HG03575 (cell line): ENCODE measurements at regions not wholly inside any gene's neighbourhood (a gene's known extent, or its start where the extent isn't known, plus 50 kb on each side); places are given as distances from the start of the nearest gene placed in this dataset.
"Not testable (repeated sequence)": the region's sequence is repeated elsewhere in the genome, so short reads cannot be mapped to it uniquely, and the experiment has no call there.

ENCODE experiments used
- ATAC-seq: cut with Tn5 transposase; IDR thresholded peaks from one replicate; pipeline ENCODE4 v1.9.1; 2021; ENCODE audit not compliant: unreplicated experiment, insufficient number of reproducible peaks, low FRiP score; ENCODE audit errors: extremely low read depth

DNA sequence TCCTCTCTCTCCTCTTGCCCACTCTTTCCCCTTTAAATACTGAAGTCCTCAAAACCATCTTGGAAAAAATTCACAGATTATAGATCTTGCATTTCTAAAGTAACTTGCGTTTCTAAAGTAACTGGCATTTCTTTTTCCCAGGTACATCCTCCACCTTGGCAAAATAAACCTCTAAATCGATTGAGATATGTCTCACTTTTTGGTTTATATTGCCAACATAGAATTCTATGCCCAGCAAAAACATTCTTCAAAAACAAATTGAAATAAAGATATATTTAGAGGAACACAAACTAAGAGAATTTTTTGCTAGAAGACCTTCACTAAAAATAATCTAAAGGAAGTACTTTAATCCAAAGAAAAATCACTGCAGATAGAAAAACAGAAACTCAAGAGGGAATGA is 122.5 kb upstream of the RBMS1 start:
- ATAC-seq: no peak

- no peak for ATAC-seq
These were observed 128.1 kb upstream of the RBMS1 start for GRCh38 chr2:160621748-160622147.

DNA sequence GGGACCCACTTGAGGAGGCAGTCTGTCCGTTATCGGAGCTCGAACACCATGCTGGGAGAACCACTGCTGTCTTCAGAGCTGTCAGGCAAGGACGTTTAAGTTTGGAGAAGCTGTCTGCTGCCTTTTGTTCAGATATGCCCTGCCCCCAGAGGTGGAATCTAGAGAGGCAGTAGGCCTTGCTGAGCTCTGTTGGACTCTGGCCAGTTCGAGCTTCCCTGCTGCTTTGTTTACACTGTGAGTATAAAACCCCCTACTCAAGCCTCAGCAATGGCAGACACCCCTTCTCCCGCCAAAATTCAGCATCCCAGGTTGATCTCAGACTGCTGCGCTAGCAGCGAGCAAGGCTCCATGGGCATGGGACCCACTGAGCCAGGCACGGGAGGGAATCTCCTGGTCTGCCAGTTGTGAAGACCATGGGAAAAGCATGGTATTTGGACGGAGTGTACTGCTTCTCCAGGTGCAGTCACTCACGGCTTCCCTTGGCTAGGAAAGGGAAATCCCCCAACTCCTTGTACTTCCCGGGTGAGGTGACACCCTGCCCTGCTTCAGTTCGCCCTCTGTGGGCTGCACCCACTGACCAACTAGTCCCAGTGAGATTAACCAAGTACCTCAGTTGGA is 134.5 kb upstream of the RBMS1 start:
- ATAC-seq: not testable (repeated sequence)

DNA sequence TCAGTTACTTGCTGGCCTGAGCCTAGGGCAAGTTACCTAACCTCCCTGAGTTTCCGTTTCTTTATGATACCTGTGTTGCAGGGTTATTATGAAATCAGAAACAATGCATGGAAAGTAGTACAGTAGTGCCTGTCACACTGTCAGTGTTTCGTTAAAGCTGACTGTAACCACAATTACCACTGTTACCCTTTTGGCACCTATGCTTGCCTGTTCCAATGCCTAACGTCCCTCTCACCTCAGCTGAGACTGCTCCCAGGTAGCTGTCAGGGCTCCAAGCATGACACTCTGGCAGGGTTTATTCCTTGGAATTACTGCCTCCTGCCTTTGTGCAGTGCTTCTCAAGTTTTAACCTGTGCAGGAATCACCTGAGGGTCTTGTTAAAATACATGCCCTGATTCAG is 135.2 kb upstream of the RBMS1 start:
- ATAC-seq: no peak

DNA sequence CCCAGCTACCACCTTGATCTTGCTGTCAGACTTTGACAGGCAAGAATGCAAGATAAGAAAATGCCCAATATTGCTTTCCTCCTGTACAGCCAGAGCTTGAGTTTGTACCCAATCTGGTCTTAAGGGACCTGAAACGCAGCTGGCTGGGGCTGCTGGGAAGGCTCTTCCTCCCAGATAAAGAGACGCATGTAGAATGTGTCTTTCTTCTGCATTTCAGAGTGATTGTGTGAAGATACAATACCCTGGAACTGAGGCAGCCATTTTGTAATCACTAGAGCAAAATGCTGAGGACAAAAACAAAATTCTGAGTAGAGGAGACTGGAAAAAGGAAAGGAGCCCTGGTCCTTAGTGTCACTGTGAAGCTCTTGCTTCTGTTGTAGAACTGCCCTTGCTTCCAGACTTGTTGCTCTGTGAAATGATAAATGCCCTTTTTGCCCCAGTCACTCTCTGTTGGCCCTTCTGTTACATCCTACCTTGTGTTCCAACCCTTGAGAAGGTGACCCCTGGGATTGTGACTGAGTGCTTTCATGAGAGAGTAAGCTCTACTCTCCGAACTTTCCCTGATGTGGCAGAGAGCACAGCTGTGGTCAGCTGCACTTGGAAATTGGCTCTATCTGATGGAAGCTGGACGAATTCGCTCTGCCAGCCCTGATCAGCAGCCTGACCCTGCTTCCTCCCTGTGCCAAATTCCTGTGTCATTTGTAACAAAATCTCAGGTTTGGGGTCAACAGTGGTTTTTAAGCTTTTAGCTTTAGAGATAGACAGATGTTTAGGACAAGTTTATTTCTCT is 137.4 kb upstream of the RBMS1 start:
- ATAC-seq: no peak

GRCh38 chr2:160632084-160632975 is 138.7 kb upstream of the RBMS1 start:
- ATAC-seq: no peak

DNA sequence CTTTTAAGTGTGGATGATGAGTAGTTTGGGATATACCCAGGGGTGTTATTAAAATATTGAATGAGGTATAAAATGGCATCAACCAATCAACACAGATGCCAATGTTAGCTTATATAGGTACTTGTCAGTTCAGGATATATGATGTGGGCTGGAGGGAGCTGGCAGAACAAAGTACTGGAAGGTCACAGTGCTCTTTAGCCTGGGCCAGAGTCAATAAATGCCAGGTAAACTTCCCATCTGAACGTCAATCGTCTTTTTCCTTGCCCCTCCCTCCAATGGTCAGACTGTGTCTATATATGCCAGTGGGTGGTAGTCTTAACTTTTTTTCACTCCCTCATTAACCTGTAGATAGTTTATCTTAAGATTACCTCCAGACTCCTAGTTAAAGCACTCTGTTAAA is 140.8 kb upstream of the RBMS1 start:
- ATAC-seq: no peak

DNA sequence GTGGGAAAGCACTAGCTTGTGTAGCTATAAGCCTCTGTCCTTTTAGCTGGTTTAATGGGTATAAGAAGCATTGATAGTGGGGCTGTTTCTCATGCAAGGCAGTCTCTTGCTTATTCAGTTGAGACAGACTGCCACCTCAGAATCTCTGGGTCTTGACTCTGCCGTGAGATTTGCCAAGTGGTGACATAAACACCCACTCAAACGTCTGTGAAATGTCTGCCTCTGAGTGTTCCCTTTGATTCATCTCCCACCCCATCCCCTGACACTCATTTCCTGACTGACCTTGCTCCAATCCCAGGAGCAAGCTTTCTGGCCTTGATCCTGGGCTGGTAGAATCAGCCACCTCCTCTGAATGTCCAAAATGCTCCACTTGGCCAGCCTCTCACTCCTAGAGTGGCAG is 141.9 kb upstream of the RBMS1 start:
- ATAC-seq: no peak

DNA sequence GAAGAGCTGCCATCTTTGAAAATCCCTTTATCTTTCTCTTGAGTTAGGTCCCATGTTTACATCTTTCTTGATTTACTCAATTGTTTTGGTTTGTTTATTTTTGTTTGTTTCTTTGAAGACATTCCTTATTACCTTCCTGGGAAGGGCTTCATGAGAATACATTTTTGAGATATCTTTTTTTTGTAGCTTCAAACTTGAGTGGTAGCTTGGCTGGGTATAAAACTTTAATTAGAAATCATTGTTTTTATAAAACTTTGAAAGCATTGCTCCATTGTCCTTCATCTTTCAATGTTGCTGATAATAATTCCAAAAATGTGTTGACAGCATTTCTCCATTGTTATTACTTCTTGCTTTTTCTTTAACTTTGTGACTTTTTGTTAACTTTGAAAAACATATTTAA is 145.9 kb upstream of the RBMS1 start:
- no peak for ATAC-seq

- no peak for ATAC-seq
These were observed 153.3 kb upstream of the RBMS1 start for GRCh38 chr2:160646684-160647444.

DNA sequence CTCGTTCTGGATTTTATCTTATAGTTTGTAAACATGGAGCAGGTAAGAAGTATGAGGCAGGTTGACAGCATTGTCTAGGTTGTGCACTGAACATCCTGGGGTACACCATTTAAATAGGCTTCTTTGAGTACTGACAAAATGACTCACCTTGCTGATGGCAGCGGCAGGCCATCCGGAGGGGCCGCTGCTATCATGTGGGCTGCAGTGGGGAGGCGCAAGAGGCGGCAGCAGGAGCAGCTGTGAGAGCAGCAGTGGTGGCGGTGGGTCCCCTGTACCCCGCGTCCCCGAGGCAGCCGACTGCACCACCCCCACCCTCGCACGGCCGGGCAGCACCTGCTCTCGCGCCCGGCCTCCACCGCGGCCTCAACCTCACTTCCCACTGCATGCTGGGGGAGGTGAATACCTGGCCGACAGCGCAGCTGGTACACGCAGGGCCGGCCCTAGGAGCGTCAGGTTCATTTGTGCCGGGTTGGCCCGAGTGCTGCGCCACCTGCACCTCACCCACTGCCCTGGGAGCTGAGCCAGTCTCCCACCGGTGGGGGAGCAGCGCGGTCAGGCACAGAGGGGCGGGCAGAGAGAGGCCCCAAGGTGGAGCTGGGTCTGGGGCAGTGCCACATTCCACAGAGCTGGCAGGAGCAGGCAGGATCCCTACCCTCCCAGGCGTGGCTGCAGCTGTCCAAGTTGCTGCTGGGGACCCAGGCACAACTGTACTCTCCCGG is 154.5 kb upstream of the RBMS1 start:
- no peak for ATAC-seq

DNA sequence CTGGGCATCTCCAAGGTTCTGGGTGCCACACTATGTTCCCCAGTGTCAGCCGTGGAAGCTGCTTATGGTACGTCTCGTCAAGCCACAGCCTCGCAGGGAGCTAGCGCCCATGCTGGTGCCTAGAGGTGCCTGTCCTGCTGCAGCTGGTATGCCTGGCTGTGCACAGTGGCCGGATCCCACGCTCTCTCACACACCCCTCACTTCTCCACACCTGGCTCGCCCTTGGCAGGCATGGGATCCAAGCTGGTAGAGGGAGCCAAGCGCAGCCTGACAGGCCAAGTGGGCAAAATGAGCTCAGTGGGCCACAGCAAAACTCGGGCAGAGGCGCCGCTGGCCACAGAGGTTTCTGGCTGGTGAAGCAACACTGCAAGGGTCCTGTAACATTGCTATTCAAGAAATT is 156.1 kb upstream of the RBMS1 start:
- ATAC-seq: no peak

DNA sequence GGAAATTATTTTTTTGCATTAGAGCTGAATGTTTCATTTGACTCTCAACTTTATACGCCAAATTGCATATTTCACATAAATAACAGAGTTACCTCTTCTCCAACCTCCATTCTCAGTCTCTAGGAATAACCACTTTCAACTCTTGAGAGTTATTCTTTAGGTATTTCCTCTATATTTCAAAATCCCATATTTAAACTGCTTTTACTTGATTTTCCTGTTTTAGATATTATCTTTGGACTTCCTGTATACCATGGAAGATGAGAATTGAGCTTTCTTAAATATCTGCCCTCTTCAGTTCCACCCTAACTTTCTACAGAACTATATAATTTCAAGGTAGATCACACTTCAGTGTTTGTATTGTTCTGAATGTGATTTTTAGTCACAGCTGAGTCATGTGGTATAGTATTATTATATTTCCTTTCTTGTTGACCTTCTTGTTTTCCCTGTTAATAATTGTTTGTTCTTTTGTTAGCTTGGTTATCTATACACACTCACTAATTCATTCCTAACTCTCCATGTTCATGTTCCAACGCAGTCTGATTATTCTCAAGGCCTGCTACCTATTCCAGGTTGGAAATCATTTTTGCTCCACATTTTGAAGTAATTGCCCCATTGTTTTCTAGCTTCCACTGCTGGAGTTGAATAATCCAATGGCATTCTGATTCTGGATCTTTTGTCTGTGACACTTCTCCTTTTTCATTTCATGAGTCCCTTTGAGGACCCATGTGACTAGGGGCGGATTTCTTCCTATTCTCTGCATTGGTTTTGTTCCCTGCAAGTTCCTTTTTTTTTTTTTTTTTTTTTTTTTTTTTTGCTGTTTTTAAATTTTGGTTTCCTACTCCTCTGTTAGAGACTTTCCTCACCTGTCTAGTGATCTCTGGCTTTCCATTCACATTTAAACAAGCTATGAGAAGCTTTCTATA is 156.8 kb upstream of the RBMS1 start:
- no peak for ATAC-seq

DNA sequence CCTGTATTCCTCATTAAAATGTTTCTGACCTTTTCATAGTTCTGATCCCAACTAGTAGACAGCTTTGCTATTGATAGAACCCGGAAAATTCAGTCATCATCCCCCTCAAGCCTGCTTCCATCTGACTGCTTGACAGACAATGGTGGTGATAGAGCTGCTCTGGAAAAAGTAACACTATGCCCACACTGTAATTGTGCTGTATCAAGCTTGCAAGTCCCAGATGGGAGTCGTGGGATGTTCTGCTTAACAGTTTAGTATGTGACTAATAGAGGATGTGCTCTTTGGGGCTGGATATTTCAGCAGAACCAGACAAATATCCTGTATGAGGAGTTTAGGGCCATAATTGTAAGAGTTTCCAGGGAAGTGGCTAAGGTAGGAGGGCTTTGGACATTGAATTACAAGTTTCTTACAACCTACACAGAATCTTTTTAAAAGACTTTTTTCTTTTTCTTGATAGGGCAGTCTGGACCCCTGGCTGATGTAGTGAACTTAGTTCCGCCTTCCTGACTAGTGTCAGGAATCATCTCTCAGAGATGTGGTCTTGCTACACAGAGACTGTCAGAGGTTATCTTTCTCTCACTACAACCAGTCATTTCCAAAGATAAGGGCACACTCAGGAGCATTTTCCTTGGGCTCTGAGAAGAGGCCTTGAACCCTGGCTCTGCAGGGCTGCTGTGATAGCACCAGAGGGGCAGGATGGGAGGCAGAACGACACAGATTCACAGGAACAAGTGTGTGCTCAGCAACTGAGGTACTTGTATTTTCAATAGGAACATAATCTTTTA is 158.0 kb upstream of the RBMS1 start:
- ATAC-seq: no peak

DNA sequence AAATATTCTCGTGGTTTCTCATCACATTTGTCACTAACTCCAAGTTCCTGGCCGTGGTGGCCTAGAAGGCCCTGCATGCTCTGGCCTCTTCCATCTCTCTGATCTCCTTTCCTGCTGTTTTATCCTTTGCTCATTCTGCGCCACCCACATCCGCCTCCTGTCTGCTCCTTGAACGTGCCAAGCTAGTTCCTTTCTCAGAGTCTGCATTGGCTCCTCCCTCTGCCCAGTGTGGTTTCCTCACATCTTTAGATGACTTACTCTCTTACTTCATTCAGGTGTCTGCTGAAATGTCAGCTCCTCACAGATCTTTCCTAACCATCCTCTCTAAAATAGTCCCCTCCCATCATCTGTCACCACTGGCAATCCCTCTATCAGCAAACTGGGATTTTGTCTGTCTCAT is 158.6 kb upstream of the RBMS1 start:
- no peak for ATAC-seq

GRCh38 chr2:160657196-160657595 is 163.6 kb upstream of the RBMS1 start:
- ATAC-seq: no peak

DNA sequence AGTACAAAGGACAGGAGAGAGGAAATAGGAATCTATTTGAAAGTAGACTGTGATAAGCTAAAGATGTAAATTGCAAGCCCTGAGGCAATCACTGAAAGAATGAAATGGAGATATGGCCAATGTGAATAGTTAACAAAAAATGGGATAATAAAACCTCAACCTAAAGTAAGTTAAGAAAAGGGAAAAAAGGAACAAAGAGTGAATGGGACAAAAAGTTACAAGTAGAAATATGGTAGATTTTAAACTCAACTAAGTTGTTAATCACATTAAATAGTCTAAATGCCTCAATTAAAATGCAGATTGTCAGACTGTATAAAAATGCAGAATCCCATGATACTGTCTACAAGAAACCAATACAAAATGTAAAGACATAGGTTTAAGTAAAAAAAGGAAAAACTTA is 165.2 kb upstream of the RBMS1 start:
- ATAC-seq: no peak
